Tongue (tissue), 1 donor: ENCODE measurements at regions not wholly inside any gene's neighbourhood (a gene's known extent, or its start where the extent isn't known, plus 50 kb on each side); places are given as distances from the start of the nearest gene placed in this dataset.

Source experiments
- DNase-seq: peaks from one replicate; pipeline ENCODE4 v3.0.0-alpha.2; 2015

GRCh38 chr2:31469648-31470047, 55.1 kb upstream of the XDH start:
- no peak for DNase-seq

GRCh38 chr2:31467426-31467825, 52.9 kb upstream of the XDH start:
- peak; percentile 5 for DNase-seq
